ENCODE measurements at regions not wholly inside any gene's neighbourhood (a gene's known extent, or its start where the extent isn't known, plus 50 kb on each side); places are given as distances from the start of the nearest gene placed in this dataset.

DNA sequence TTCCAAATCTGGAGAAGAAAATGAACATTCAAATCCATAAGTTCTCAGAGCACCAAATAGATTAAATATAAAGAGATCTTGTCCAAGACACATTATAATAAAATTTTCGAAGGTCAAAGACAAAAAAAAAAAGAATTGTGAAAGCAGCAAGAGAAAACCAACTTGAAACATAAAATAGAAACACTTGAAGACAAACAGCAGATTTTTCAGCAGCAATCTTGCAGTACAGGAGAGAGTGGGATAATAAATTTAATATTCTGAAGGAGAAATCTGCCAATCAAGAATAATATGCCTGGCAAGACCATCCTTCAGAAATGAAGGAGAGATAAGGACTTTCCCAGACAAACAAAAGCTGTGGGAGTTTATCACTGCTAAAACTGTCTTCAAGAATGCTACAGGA, 150.5 kb upstream of the COL8A1 start:
- TF ChIP-seq, protein P1, sequence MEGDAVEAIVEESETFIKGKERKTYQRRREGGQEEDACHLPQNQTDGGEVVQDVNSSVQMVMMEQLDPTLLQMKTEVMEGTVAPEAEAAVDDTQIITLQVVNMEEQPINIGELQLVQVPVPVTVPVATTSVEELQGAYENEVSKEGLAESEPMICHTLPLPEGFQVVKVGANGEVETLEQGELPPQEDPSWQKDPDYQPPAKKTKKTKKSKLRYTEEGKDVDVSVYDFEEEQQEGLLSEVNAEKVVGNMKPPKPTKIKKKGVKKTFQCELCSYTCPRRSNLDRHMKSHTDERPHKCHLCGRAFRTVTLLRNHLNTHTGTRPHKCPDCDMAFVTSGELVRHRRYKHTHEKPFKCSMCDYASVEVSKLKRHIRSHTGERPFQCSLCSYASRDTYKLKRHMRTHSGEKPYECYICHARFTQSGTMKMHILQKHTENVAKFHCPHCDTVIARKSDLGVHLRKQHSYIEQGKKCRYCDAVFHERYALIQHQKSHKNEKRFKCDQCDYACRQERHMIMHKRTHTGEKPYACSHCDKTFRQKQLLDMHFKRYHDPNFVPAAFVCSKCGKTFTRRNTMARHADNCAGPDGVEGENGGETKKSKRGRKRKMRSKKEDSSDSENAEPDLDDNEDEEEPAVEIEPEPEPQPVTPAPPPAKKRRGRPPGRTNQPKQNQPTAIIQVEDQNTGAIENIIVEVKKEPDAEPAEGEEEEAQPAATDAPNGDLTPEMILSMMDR (IDR thresholded peaks at IDR 0.05; ENCODE audit: control insufficient read depth, extremely low read depth, insufficient read depth): no peak

DNA sequence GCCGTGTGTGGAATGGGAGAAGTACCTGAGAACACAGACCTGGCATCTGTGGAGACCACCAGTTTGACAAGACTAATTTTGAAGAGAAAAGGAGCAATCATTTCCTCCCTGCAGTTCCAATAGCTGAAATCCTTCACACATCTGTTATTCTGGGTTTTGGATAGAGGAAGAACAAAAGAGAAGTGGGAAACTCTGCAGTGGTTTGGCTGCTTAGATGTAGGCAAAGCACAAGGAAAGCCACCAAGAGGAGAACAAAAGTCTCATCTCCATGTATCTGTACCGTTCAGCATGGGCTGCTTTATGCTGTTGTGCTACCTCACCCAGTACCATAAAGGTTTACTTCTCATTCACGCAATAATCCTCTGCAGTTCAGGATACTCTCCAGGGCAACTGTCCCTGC, 153.1 kb upstream of the COL8A1 start:
- TF ChIP-seq, protein P1 (IDR thresholded peaks at IDR 0.05; ENCODE audit: control insufficient read depth, extremely low read depth, insufficient read depth): no peak
- DNase-seq (ENCODE audit: low read depth): no peak
- H3K4me3 ChIP-seq (ENCODE audit: low read depth, low read length): no peak overlapping the region

More for the DNA sequence above, 150.5 kb upstream of the COL8A1 start:
- DNase-seq (ENCODE audit: low read depth): no peak
- no peak overlapping the region for H3K4me3 ChIP-seq (ENCODE audit: low read depth, low read length)

DNA sequence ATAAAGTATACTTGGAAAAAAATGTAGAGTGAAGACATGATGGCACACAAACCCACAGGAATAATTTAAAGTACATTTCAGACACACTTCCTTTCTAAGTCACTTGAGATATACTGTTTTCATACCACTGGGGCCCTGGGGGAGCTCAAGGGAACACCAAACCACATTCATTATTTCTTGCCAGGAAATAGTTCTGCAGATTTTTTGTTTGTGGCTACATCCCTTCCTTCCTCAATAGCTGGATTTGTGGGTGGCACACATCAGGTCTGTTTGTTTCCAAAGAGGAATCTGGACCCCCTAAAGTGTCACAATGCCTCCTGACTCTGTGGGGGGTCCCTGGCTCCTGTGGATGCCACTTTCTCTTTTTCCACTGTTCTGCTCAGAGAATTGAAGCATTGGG, 153.5 kb upstream of the COL8A1 start:
- TF ChIP-seq, protein P1 (IDR thresholded peaks at IDR 0.05; ENCODE audit: control insufficient read depth, extremely low read depth, insufficient read depth): no peak
- H3K4me3 ChIP-seq (ENCODE audit: low read depth, low read length): no peak overlapping the region
- DNase-seq (ENCODE audit: low read depth): no peak

DNA sequence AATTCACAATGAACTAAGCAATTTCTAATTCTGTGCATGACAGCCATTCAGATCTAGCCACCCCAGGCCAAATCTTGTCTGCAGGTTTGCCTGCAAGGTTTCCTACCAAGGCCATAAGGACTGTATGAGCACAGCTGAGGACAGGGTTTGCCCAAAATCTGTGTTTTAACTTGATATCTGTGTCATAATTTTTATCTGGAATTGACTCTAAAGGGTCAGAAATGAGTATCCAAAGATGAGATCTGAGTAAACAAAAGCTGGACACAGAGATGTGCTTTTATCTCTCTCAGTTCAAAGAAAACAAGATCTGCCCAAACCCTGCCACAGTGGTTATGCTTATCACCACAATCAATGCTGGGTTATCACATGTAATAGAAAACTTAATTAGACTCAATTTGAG, 154.6 kb upstream of the COL8A1 start:
- DNase-seq (ENCODE audit: low read depth): no peak
- H3K4me3 ChIP-seq (ENCODE audit: low read depth, low read length): no peak overlapping the region
- TF ChIP-seq, protein P1 (IDR thresholded peaks at IDR 0.05; ENCODE audit: control insufficient read depth, extremely low read depth, insufficient read depth): no peak

DNA sequence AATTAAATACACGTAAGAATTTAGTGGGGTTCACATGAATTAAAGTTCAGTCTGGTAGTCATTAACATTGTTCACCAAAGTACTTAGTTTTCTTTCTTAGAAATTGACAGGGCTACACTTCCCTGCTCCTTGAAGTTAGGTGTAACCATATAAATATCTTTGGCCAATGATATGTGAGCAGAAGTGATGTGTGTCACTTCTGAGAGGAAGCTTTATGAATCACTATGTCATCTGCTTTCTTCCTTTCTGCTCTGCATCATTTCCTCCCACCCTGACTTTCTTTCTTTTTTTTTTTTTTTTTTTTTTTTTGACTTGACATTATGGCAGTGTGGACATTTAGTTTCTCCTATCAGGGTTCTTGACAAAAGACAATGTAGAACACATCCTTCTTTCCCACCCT, 156.2 kb upstream of the COL8A1 start:
- H3K4me3 ChIP-seq (ENCODE audit: low read depth, low read length): no peak overlapping the region
- TF ChIP-seq, protein P1 (IDR thresholded peaks at IDR 0.05; ENCODE audit: control insufficient read depth, extremely low read depth, insufficient read depth): no peak
- DNase-seq (ENCODE audit: low read depth): no peak

DNA sequence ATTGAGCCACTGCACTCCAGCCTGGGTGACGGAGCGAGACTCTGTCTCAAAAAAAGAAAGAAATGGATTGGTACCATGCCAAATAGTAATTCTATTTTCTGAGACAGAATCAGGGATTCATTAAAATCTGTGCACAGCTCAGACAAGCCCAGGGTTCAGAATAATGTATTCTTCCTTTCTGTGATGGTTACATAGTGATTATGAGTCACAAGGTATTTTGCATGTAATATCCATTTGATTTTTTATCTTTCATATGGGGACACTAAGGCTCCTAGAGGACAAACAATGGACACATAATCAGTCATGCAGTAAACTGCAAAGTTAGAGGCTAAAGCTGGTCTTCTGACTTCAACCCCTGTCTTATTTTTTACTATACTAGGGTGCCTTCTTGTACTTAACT, 156.8 kb upstream of the COL8A1 start:
- TF ChIP-seq, protein P1 (IDR thresholded peaks at IDR 0.05; ENCODE audit: control insufficient read depth, extremely low read depth, insufficient read depth): no peak
- no peak for DNase-seq (ENCODE audit: low read depth)
- no peak overlapping the region for H3K4me3 ChIP-seq (ENCODE audit: low read depth, low read length)

DNA sequence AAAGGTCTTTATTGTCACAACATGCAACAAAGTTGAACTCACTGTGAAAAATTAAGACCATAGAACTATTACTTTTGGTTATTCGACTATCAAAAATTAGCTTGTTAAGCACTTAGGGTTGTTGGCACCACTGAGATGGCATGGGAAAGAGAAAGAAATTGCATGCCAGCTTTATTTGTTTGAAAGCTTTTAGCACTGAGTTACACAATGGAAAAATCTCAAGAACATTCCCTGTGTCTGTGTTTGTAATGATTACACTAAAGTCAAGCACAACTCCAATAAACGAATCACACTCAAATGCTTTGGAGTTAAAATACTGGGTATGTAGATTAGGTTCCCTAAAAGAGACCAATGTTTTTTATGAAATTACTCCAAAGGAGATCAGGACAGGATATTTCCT, 158.6 kb upstream of the COL8A1 start:
- DNase-seq (ENCODE audit: low read depth): no peak
- TF ChIP-seq, protein P1 (IDR thresholded peaks at IDR 0.05; ENCODE audit: control insufficient read depth, extremely low read depth, insufficient read depth): no peak
- no peak overlapping the region for H3K4me3 ChIP-seq (ENCODE audit: low read depth, low read length)

Measured in LNCaP clone FGC (cell line).